GM12878 (cell line): ENCODE measurements at regions not wholly inside any gene's neighbourhood (a gene's known extent, or its start where the extent isn't known, plus 50 kb on each side); places are given as distances from the start of the nearest gene placed in this dataset.

ENCODE experiments used
- ATF7 ChIP-seq: fragments of 450-650 bp; IDR thresholded peaks from 2 replicates; pipeline ENCODE4 v1.6.1; 2016; ENCODE audit warnings: low read depth, mild to moderate bottlenecking
- E2F8 ChIP-seq: fragments of 450-650 bp; IDR thresholded peaks from 2 replicates; pipeline ENCODE4 v1.6.1; 2018; ENCODE audit warnings: mild to moderate bottlenecking, low read depth, moderate library complexity; ENCODE audit not compliant: partially characterized antibody
- EGR1 ChIP-seq, 2 experiments: IDR thresholded peaks; 1 replicate in 1 of 2; 2 replicates in 1 of 2; pipeline ENCODE4 v1.6.1; 2011 to 2012; ENCODE audit warnings: low read depth in 2 of 2, low read length in 2 of 2, borderline replicate concordance in 1 of 2, mild to moderate bottlenecking in 1 of 2, moderate library complexity in 1 of 2
- EP300 ChIP-seq, 2 experiments: fragments of 150-350 bp in 1 of 2; IDR thresholded peaks; 2 replicates each; pipeline ENCODE4 v1.6.1; 2011 to 2012; ENCODE audit warnings: low read depth in 2 of 2, low read length in 2 of 2, borderline replicate concordance in 1 of 2, improper control_type of control experiment in 1 of 2, inconsistent platforms in 1 of 2; ENCODE audit not compliant: control insufficient read depth in 1 of 2
- EZH2 ChIP-seq: IDR thresholded peaks from 2 replicates; pipeline ENCODE4 v1.6.1; 2012; ENCODE audit warnings: low read depth, mild to moderate bottlenecking, control low read depth, inconsistent platforms, low read length, borderline replicate concordance; ENCODE audit not compliant: control insufficient read depth
- MYC ChIP-seq: IDR thresholded peaks from 2 replicates; pipeline ENCODE4 v1.6.1; 2011; ENCODE audit warnings: mild to moderate bottlenecking, low read length, moderate library complexity, inconsistent platforms; ENCODE audit not compliant: insufficient read depth, insufficient replicate concordance, insufficient read length, severe bottlenecking
- NFYB ChIP-seq: IDR thresholded peaks from 2 replicates; pipeline ENCODE4 v1.6.1; 2011; ENCODE audit warnings: low read depth, mild to moderate bottlenecking, low read length, improper control_type of control experiment, moderate library complexity; ENCODE audit not compliant: insufficient read depth
- POLR2A ChIP-seq: IDR thresholded peaks from 2 replicates; pipeline ENCODE4 v1.6.1; 2011; ENCODE audit warnings: low read depth, mild to moderate bottlenecking, low read length
- RAD51 ChIP-seq: fragments of 450-650 bp; IDR thresholded peaks from 2 replicates; pipeline ENCODE4 v1.6.1; 2016; ENCODE audit warnings: moderate library complexity, mild to moderate bottlenecking, inconsistent platforms
- SMC3 ChIP-seq: IDR thresholded peaks from 2 replicates; pipeline ENCODE4 v1.6.1; 2011; ENCODE audit warnings: low read length, improper control_type of control experiment, borderline replicate concordance
- TCF7 ChIP-seq: IDR thresholded peaks from 2 replicates; pipeline ENCODE4 v1.6.1; 2014; ENCODE audit warnings: antibody characterized with exemption, borderline replicate concordance
- YY1 ChIP-seq: IDR thresholded peaks from 2 replicates; pipeline ENCODE4 v1.6.1; 2011; ENCODE audit warnings: low read depth, mild to moderate bottlenecking, low read length
- TF ChIP-seq, protein P1 (sequence below), 3 experiments: IDR thresholded peaks in 2 of 3; conservative IDR thresholded peaks in 1 of 3; 2 replicates each; pipeline ENCODE4 v1.5.1; 2011; ENCODE audit warnings: low read depth in 3 of 3, low read length in 3 of 3, mild to moderate bottlenecking in 3 of 3, control low read depth in 2 of 3, moderate library complexity in 2 of 3, inconsistent platforms in 1 of 3, mixed read lengths in 1 of 3; ENCODE audit not compliant: control insufficient read depth in 2 of 3, insufficient read depth in 1 of 3; ENCODE audit errors: extremely low read depth in 1 of 3

GRCh38 chr2:128784626-128785306 is 466.1 kb upstream of the HS6ST1 start:
- TF ChIP-seq YY1 (no peak), MYC (no peak), E2F8 (no peak), SMC3 (no peak), EZH2 (no peak), EGR1 (IDR thresholded peaks at IDR 0.05; ENCODE audit: borderline replicate concordance in 1 of 2, low read depth in 2 of 2, low read length in 2 of 2) (no peak), RAD51 (no peak), ATF7 (no peak), POLR2A (no peak), NFYB (no peak), TCF7 (no peak), EP300 (IDR thresholded peaks at IDR 0.05; ENCODE audit: borderline replicate concordance in 1 of 2, control insufficient read depth in 1 of 2, low read depth in 2 of 2, low read length in 2 of 2) (no peak)
- TF ChIP-seq, protein P1, sequence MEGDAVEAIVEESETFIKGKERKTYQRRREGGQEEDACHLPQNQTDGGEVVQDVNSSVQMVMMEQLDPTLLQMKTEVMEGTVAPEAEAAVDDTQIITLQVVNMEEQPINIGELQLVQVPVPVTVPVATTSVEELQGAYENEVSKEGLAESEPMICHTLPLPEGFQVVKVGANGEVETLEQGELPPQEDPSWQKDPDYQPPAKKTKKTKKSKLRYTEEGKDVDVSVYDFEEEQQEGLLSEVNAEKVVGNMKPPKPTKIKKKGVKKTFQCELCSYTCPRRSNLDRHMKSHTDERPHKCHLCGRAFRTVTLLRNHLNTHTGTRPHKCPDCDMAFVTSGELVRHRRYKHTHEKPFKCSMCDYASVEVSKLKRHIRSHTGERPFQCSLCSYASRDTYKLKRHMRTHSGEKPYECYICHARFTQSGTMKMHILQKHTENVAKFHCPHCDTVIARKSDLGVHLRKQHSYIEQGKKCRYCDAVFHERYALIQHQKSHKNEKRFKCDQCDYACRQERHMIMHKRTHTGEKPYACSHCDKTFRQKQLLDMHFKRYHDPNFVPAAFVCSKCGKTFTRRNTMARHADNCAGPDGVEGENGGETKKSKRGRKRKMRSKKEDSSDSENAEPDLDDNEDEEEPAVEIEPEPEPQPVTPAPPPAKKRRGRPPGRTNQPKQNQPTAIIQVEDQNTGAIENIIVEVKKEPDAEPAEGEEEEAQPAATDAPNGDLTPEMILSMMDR (IDR thresholded peaks at IDR 0.05 in 2 of 3, conservative IDR thresholded peaks at IDR 0.05 in 1 of 3; ENCODE audit: control insufficient read depth in 2 of 3, extremely low read depth in 1 of 3, insufficient read depth in 1 of 3, low read depth in 3 of 3, low read length in 3 of 3): no peak
